ENCODE measurements at regions not wholly inside any gene's neighbourhood (a gene's known extent, or its start where the extent isn't known, plus 50 kb on each side); places are given as distances from the start of the nearest gene placed in this dataset.

DNA sequence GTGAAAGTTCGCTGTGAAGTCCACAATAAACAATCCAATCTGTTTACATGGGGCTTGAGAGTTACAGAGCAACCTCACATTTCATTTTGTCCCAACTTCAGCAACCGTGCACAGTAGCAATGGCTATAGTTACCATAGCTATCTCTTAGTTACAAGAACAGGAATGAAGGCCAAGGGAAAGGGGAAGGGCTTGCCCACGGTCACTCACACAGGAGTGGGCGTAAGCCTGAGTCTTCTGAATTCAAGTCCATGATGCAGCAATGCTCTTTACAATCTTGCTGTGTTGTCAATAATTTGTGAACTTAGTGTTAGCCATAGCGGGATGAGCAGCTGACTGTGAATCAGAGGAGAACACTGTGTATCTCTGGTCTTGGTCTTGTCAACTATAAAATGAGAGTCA is 102.9 kb downstream of the ADAMTS15 start:
- no peak for TF ChIP-seq POLR2A (IDR thresholded peaks at IDR 0.05)
- TF ChIP-seq, protein P1, sequence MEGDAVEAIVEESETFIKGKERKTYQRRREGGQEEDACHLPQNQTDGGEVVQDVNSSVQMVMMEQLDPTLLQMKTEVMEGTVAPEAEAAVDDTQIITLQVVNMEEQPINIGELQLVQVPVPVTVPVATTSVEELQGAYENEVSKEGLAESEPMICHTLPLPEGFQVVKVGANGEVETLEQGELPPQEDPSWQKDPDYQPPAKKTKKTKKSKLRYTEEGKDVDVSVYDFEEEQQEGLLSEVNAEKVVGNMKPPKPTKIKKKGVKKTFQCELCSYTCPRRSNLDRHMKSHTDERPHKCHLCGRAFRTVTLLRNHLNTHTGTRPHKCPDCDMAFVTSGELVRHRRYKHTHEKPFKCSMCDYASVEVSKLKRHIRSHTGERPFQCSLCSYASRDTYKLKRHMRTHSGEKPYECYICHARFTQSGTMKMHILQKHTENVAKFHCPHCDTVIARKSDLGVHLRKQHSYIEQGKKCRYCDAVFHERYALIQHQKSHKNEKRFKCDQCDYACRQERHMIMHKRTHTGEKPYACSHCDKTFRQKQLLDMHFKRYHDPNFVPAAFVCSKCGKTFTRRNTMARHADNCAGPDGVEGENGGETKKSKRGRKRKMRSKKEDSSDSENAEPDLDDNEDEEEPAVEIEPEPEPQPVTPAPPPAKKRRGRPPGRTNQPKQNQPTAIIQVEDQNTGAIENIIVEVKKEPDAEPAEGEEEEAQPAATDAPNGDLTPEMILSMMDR (IDR thresholded peaks at IDR 0.05) = no peak
- Histone ChIP-seq H3K4me1 (replicated peaks in 1 of 2) (no peaks in the 10 kb centered on the region), H3K9me3 (replicated peaks in 1 of 3) (no peaks in the 10 kb centered on the region), H3K27me3 (no peaks in the 10 kb centered on the region), H3K36me3 (replicated peaks in 1 of 2) (no peaks in the 10 kb centered on the region), H3K27ac (no peak overlapping the region), H3K4me3 (no peak overlapping the region)
- intact Hi-C loops (cut with DNase I) = no loop called here
- DNase-seq = no peak
- WGBS, 4 donors = 72 to 82% (median 74%) methylated on average over 5 of the region's 5 CpGs

DNA sequence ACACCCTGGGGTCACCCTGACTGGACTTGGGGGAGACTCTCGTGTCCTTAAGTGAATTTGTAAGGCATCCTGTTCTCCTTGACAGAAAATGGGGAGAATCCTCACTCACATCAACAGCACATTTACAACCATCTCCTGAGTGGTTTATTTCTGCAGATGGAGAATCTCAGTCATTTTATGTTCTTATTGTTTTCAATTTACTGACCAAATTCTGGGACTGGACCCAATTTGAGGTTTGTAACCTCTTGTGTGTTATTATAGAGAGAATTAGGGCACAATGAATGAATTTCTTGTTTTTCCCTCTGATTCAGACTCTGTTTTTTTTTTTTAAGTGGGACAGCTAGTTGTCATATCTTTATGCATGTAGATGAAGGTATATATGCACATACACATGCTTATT is 104.9 kb downstream of the ADAMTS15 start:
- TF ChIP-seq POLR2A (IDR thresholded peaks at IDR 0.05) = no peak
- TF ChIP-seq, protein P1 (IDR thresholded peaks at IDR 0.05) = no peak
- no peak overlapping the region for H3K27ac ChIP-seq
- H3K9me3 ChIP-seq (replicated peaks in 1 of 3) = no peaks in the 10 kb centered on the region
- H3K36me3 ChIP-seq (replicated peaks in 1 of 2) = no peaks in the 10 kb centered on the region
- H3K4me1 ChIP-seq (replicated peaks in 1 of 2) = no peaks in the 10 kb centered on the region
- H3K4me3 ChIP-seq = no peak overlapping the region
- WGBS, 4 donors = 55 to 92% (median 65%) methylated on average over 1 of the region's 1 CpG
- intact Hi-C loops (cut with DNase I) = no loop called here
- no peaks in the 10 kb centered on the region for H3K27me3 ChIP-seq
- no peak for DNase-seq

DNA sequence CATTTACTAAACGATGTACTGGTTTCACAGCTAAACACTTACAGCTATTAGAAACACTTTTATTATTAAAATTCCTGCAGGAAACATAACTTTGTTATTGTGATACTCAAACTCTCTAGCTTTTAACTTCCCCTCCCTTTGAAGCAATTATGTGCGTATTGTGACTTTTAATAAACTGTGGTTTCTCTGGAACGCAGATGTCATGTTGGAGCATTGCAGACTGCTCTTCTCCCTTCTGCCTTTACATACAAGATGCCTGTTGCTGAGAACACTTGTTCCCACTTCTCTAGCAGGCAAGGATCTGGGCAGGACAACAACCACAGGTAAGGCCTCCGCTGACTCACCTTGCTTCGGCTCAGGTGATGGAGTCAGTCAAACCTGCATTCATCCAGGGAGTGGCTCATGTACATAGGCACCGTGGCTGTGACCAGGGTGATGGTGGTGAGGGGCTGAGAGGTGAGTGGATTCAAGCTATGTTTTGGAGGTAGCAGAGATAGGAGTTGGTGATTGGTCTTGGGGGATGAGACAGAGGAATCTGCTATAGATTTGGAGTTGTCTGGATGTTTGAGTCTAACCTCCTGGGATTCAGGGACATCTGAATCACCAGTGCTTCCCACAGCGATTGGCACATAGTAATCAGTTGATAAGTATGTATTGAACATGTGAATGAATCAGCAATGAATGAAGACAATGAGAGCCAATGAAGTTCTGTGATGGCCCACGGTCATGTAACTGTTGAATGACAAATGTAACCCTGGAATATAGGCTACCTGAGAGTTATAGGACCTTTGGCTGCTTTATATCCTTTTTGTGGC is 106.0 kb downstream of the ADAMTS15 start:
- TF ChIP-seq, protein P1 (IDR thresholded peaks at IDR 0.05) = no peak
- no peak for TF ChIP-seq POLR2A (IDR thresholded peaks at IDR 0.05)
- Histone ChIP-seq H3K4me3 (no peak overlapping the region), H3K27ac (no peak overlapping the region), H3K27me3 (no peaks in the 10 kb centered on the region), H3K36me3 (replicated peaks in 1 of 2) (no peaks in the 10 kb centered on the region), H3K9me3 (replicated peaks in 1 of 3) (no peaks in the 10 kb centered on the region), H3K4me1 (replicated peaks in 1 of 2) (no peaks in the 10 kb centered on the region)
- 67 to 81% (median 78%) methylated on average over 8 of the region's 8 CpGs for WGBS, 4 donors
- intact Hi-C loops (cut with DNase I) = no loop called here
- no peak for DNase-seq

DNA sequence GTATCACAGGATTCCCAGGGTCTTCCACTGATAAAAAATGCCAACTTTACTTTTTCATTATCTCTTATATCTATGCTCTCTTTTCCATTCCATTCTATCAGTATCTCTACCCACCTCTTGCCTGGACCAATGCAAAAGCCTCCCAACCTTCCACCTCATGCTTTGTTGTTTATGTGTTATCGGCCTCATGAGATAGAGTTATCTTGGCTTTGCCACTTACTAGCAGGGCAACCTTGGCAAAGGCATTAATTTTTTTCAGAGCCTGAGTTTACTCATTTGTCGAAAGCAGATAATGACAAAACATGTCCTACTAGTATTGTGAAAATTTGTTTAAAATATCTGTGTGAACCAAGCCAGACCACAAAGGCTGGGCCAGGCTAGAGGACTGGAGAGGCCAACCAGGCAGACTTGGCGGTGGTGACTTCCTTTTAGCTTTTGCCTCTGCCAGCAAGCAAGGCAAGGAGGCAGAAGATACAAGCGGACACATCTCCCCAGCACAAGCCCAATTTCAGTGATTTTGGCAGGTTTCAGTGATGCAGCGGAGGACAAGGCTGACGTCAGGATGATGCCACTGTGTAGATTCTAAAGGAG is 106.9 kb downstream of the ADAMTS15 start:
- DNase-seq = no peak
- no peaks in the 10 kb centered on the region for H3K4me1 ChIP-seq (replicated peaks in 1 of 2)
- intact Hi-C loops (cut with DNase I) = no loop called here
- no peaks in the 10 kb centered on the region for H3K36me3 ChIP-seq (replicated peaks in 1 of 2)
- no peaks in the 10 kb centered on the region for H3K27me3 ChIP-seq
- TF ChIP-seq POLR2A (IDR thresholded peaks at IDR 0.05) = no peak
- TF ChIP-seq, protein P1 (IDR thresholded peaks at IDR 0.05) = no peak
- WGBS, 4 donors = 70 to 80% (median 79%) methylated on average over 5 to 6 of the region's 6 CpGs
- no peak overlapping the region for H3K4me3 ChIP-seq
- H3K9me3 ChIP-seq (replicated peaks in 1 of 3) = no peaks in the 10 kb centered on the region
- no peak overlapping the region for H3K27ac ChIP-seq
